IMR-90 (cell line): ENCODE measurements at regions not wholly inside any gene's neighbourhood (a gene's known extent, or its start where the extent isn't known, plus 50 kb on each side); places are given as distances from the start of the nearest gene placed in this dataset.

Source experiments
- ATAC-seq: fragments of 200-7000 bp; cut with Tn5 transposase; 2 replicates; pipeline ENCODE4 v1.9.1; 2020; ENCODE audit warnings: low read depth, mild to moderate bottlenecking, moderate library complexity
- BruUV-seq: library from RNA; stranded (reverse); fragments of 400-500 nt; replicated peaks from 2 replicates; lab custom pipeline; 2021; lab: Mats Ljungman, UMichigan
- CTCF ChIA-PET: fragments of 300-600 bp; formaldehyde crosslinking; extraction: SDS; loops from one replicate; lab custom pipeline; 2021; ENCODE audit warnings: antibody characterized with exemption; lab: Yijun Ruan, JAX
- POLR2A ChIA-PET: fragments of 300-600 bp; sonication (Branson Sonifier 250); formaldehyde crosslinking; loops from one replicate; lab custom pipeline; 2022; ENCODE audit warnings: antibody characterized with exemption; ENCODE audit not compliant: unreplicated experiment; lab: Charles Lee
- DNase-seq: peaks from one replicate; pipeline ENCODE4 v3.0.0; 2013
- H2AFZ ChIP-seq: replicated peaks from 2 replicates; pipeline ENCODE3; 2013; ENCODE audit warnings: low read length, mild to moderate bottlenecking; ENCODE audit not compliant: poor library complexity
- H2AK5ac ChIP-seq: 2 replicates; pipeline ENCODE4 v1.6.1; 2013; ENCODE audit warnings: low read depth, low read length, inconsistent platforms
- H2AK9ac ChIP-seq: replicated peaks from 2 replicates; pipeline ENCODE3; 2013; ENCODE audit warnings: mild to moderate bottlenecking, low read depth, low read length, moderate library complexity; ENCODE audit not compliant: poor library complexity
- H2BK120ac ChIP-seq: 2 replicates; pipeline ENCODE4 v1.6.1; 2013; ENCODE audit warnings: low read depth, low read length, inconsistent platforms
- H2BK15ac ChIP-seq: 3 replicates; pipeline ENCODE4 v1.6.1; 2013; ENCODE audit warnings: low read depth, low read length, inconsistent platforms
- H2BK20ac ChIP-seq: 2 replicates; pipeline ENCODE4 v1.6.1; 2013; ENCODE audit warnings: low read depth, mild to moderate bottlenecking, inconsistent platforms, low read length, moderate library complexity
- H2BK5ac ChIP-seq: 2 replicates; pipeline ENCODE4 v1.6.1; 2013; ENCODE audit warnings: mild to moderate bottlenecking, low read depth, low read length, inconsistent platforms; ENCODE audit not compliant: poor library complexity, severe bottlenecking
- H3K14ac ChIP-seq: replicated peaks from 2 replicates; pipeline ENCODE4 v1.6.1; 2013; ENCODE audit warnings: low read depth, low read length, inconsistent platforms
- H3K18ac ChIP-seq: 2 replicates; pipeline ENCODE4 v1.6.1; 2013; ENCODE audit warnings: low read depth, low read length, control low read depth
- H3K23ac ChIP-seq: 2 replicates; pipeline ENCODE4 v1.6.1; 2013; ENCODE audit warnings: low read depth, low read length, inconsistent platforms
- H3K27ac ChIP-seq: 2 replicates; pipeline ENCODE4 v1.5.1; 2013; ENCODE audit warnings: mild to moderate bottlenecking, control low read depth, low read length; ENCODE audit not compliant: insufficient read depth
- H3K27me3 ChIP-seq: 2 replicates; pipeline ENCODE4 v1.6.1; 2013; ENCODE audit warnings: low read length; ENCODE audit not compliant: control insufficient read depth, insufficient read depth
- H3K36me3 ChIP-seq: 2 replicates; pipeline ENCODE4 v1.6.1; 2013; ENCODE audit warnings: low read length, mixed read lengths; ENCODE audit not compliant: control insufficient read depth, insufficient read depth
- H3K4ac ChIP-seq: 2 replicates; pipeline ENCODE4 v1.6.1; 2013; ENCODE audit warnings: low read depth, low read length, inconsistent platforms
- H3K4me1 ChIP-seq: 2 replicates; pipeline ENCODE4 v1.6.1; 2013; ENCODE audit warnings: low read length, mixed read lengths; ENCODE audit not compliant: control insufficient read depth, insufficient read depth
- H3K4me2 ChIP-seq: 2 replicates; pipeline ENCODE4 v1.6.1; 2013; ENCODE audit warnings: low read depth, mild to moderate bottlenecking, control low read depth, low read length, moderate library complexity
- H3K4me3 ChIP-seq: 2 replicates; pipeline ENCODE4 v1.5.1; 2013; ENCODE audit warnings: low read depth, mild to moderate bottlenecking, control low read depth, low read length, moderate library complexity; ENCODE audit not compliant: insufficient read depth
- H3K56ac ChIP-seq: 2 replicates; pipeline ENCODE4 v1.6.1; 2013; ENCODE audit warnings: low read length, inconsistent platforms; ENCODE audit not compliant: insufficient read depth; ENCODE audit errors: extremely low read depth
- H3K79me1 ChIP-seq, 2 experiments: 2 replicates each; pipeline ENCODE4 v1.6.1; 2013; ENCODE audit warnings: low read length in 2 of 2, inconsistent platforms in 1 of 2, low read depth in 1 of 2
- H3K9ac ChIP-seq: 2 replicates; pipeline ENCODE4 v1.6.1; 2013; ENCODE audit warnings: low read depth, low read length, control low read depth
- H3K9me1 ChIP-seq: 2 replicates; pipeline ENCODE4 v1.6.1; 2013; ENCODE audit warnings: low read length, inconsistent platforms; ENCODE audit not compliant: insufficient read depth
- H3K9me3 ChIP-seq: 2 replicates; pipeline ENCODE4 v1.6.1; 2013; ENCODE audit warnings: low read length; ENCODE audit not compliant: control insufficient read depth, insufficient read depth
- H4K20me1 ChIP-seq: 2 replicates; pipeline ENCODE4 v1.6.1; 2013; ENCODE audit warnings: low read length, inconsistent platforms; ENCODE audit not compliant: insufficient read depth
- H4K5ac ChIP-seq: 2 replicates; pipeline ENCODE4 v1.6.1; 2013; ENCODE audit warnings: mild to moderate bottlenecking, low read depth, low read length, control low read depth
- H4K8ac ChIP-seq, 2 experiments: 2 replicates each; pipeline ENCODE4 v1.6.1; 2013; ENCODE audit warnings: low read depth in 2 of 2, low read length in 2 of 2, control low read depth in 1 of 2, inconsistent platforms in 1 of 2
- H4K91ac ChIP-seq: 2 replicates; pipeline ENCODE4 v1.6.1; 2013; ENCODE audit warnings: low read depth, low read length, inconsistent platforms; ENCODE audit not compliant: insufficient read depth
- BHLHE40 ChIP-seq: fragments of 150-350 bp; IDR thresholded peaks from 2 replicates; pipeline ENCODE4 v1.6.1; 2016; ENCODE audit warnings: mild to moderate bottlenecking, low read depth, low read length
- CEBPB ChIP-seq: IDR thresholded peaks from 2 replicates; pipeline ENCODE4 v1.6.1; 2012; ENCODE audit warnings: low read depth, low read length, improper control_type of control experiment
- CHD1 ChIP-seq: IDR thresholded peaks from 2 replicates; pipeline ENCODE4 v1.6.1; 2012; ENCODE audit warnings: low read depth, low read length, improper control_type of control experiment
- CTCF ChIP-seq: conservative IDR thresholded peaks from 2 replicates; pipeline ENCODE4 v1.5.1; 2012; ENCODE audit warnings: mild to moderate bottlenecking, low read depth, low read length, improper control_type of control experiment
- ELK1 ChIP-seq: fragments of 150-350 bp; IDR thresholded peaks from 2 replicates; pipeline ENCODE4 v1.6.1; 2016; ENCODE audit warnings: low read depth, mild to moderate bottlenecking, low read length, moderate library complexity, borderline replicate concordance
- FOS ChIP-seq: fragments of 150-350 bp; IDR thresholded peaks from 2 replicates; pipeline ENCODE4 v1.6.1; 2016; ENCODE audit warnings: low read depth, low read length
- MAFK ChIP-seq: IDR thresholded peaks from 2 replicates; pipeline ENCODE4 v1.6.1; 2012; ENCODE audit warnings: low read depth, low read length, improper control_type of control experiment
- MAZ ChIP-seq: IDR thresholded peaks from 2 replicates; pipeline ENCODE4 v1.6.1; 2012; ENCODE audit warnings: low read depth, mild to moderate bottlenecking, low read length, improper control_type of control experiment, moderate library complexity, borderline replicate concordance
- MXI1 ChIP-seq: IDR thresholded peaks from 2 replicates; pipeline ENCODE4 v1.6.1; 2012; ENCODE audit warnings: low read depth, mild to moderate bottlenecking, low read length, moderate library complexity, borderline replicate concordance
- NFE2L2 ChIP-seq: fragments of 150-350 bp; IDR thresholded peaks from 2 replicates; pipeline ENCODE4 v1.6.1; 2016; ENCODE audit warnings: low read depth, mild to moderate bottlenecking, low read length
- POLR2A ChIP-seq: IDR thresholded peaks from 2 replicates; pipeline ENCODE4 v1.6.1; 2012; ENCODE audit warnings: mild to moderate bottlenecking, low read depth, low read length
- RAD21 ChIP-seq: IDR thresholded peaks from 2 replicates; pipeline ENCODE4 v1.6.1; 2012; ENCODE audit warnings: low read length, improper control_type of control experiment
- RCOR1 ChIP-seq: IDR thresholded peaks from 2 replicates; pipeline ENCODE4 v1.6.1; 2012; ENCODE audit warnings: mild to moderate bottlenecking, low read length, improper control_type of control experiment; ENCODE audit not compliant: insufficient replicate concordance
- RFX5 ChIP-seq: IDR thresholded peaks from 2 replicates; pipeline ENCODE4 v1.8.0; 2012; ENCODE audit warnings: low read depth, mild to moderate bottlenecking, low read length, moderate library complexity
- SMC3 ChIP-seq: fragments of 150-350 bp; IDR thresholded peaks from 2 replicates; pipeline ENCODE4 v1.6.1; 2016; ENCODE audit warnings: low read depth, mild to moderate bottlenecking, antibody characterized with exemption, low read length, moderate library complexity
- USF2 ChIP-seq: fragments of 150-350 bp; IDR thresholded peaks from 2 replicates; pipeline ENCODE4 v1.6.1; 2017; ENCODE audit warnings: mild to moderate bottlenecking, antibody characterized with exemption, low read length, low read depth
- WGBS, 2 experiments: methylation state at CpG; one replicate each; pipeline versions ENCODE4 v1.1.5 to v1.1.7; 2013; ENCODE audit warnings: missing lambda C conversion rate in 2 of 2; ENCODE audit not compliant: insufficient read length in 1 of 2; ENCODE audit errors: extremely low coverage in 2 of 2; 5-methylcytosine and 5-hydroxymethylcytosine counted together
- dilution Hi-C: fragments of 300-500 bp; cut with HindIII; formaldehyde crosslinking; loops from one replicate; pipeline ENCODE4 v1.14.3; 2018; ENCODE audit warnings: low sequenced_read_pairs; ENCODE audit not compliant: unreplicated experiment
- in situ Hi-C: fragments of 300-500 bp; cut with MboI; formaldehyde crosslinking; loops from 3 replicates; pipeline ENCODE4 v1.14.3; 2019; ENCODE audit warnings: low sequenced_read_pairs, inconsistent platforms, mixed read lengths
- intact Hi-C: fragments of 100-400 bp; cut with micrococcal nuclease; formaldehyde crosslinking; loops from 2 replicates; pipeline ENCODE4 v1.10.0; 2022

- H2BK15ac ChIP-seq, result no peak overlapping the region
- no peak overlapping the region for H2AK5ac ChIP-seq
- no peak overlapping the region for H2BK120ac ChIP-seq
- H4K5ac ChIP-seq, result no peak overlapping the region
- H2BK20ac ChIP-seq, result no peak overlapping the region
- no peaks in the 10 kb centered on the region for H3K27me3 ChIP-seq
- H3K23ac ChIP-seq, result no peak overlapping the region
- no peak overlapping the region for H3K27ac ChIP-seq
- ATAC-seq (no peak), DNase-seq (no peak)
- H3K56ac ChIP-seq, result no peak overlapping the region
- H3K18ac ChIP-seq, result no peak overlapping the region
- no peaks in the 10 kb centered on the region for H3K79me1 ChIP-seq
- H3K4ac ChIP-seq, result no peak overlapping the region
- no peak overlapping the region for H4K91ac ChIP-seq
- H3K36me3 ChIP-seq, result no peaks in the 10 kb centered on the region
- ChIA-PET CTCF (no interaction called here), POLR2A (no interaction called here)
- H3K9ac ChIP-seq, result no peak overlapping the region
- in situ Hi-C loops (no loop called here), dilution Hi-C loops (no loop called here), intact Hi-C loops (no loop called here)
- no peak overlapping the region for H4K8ac ChIP-seq
- TF ChIP-seq CHD1, result no peak
- TF ChIP-seq ELK1, result no peak
- no peak for TF ChIP-seq CEBPB
- no peak for TF ChIP-seq BHLHE40
- no peak for TF ChIP-seq MAZ
- no peak for TF ChIP-seq RFX5
- no peak for TF ChIP-seq FOS
- TF ChIP-seq NFE2L2, result no peak
- TF ChIP-seq POLR2A, result no peak
- no peak for TF ChIP-seq CTCF
- TF ChIP-seq MAFK, result no peak
- TF ChIP-seq MXI1, result no peak
- TF ChIP-seq RAD21, result no peak
- TF ChIP-seq RCOR1, result no peak
- no peak for TF ChIP-seq USF2
- TF ChIP-seq SMC3, result no peak
- no peak overlapping the region for H2AK9ac ChIP-seq
- H3K14ac ChIP-seq, result no peak overlapping the region
- WGBS, 2 experiments, result 0% methylated on average over 1 of the region's 7 CpGs; no CpG with 5 or more reads in 1 of the 2 experiments
- H3K9me1 ChIP-seq, result no peaks in the 10 kb centered on the region
- H3K4me1 ChIP-seq, result no peaks in the 10 kb centered on the region
- no TSS peak for BruUV-seq
- no peaks in the 10 kb centered on the region for H4K20me1 ChIP-seq
- no peak overlapping the region for H2AFZ ChIP-seq
- H2BK5ac ChIP-seq, result no peak overlapping the region
- H3K9me3 ChIP-seq, result peaks cover 64% of the 10 kb centered on the region
- no peak overlapping the region for H3K4me2 ChIP-seq
- no peak overlapping the region for H3K4me3 ChIP-seq
Observed at GRCh38 chr10:128485701-128486235, 359.5 kb upstream of the MKI67 start.
